ENCODE measurements at regions not wholly inside any gene's neighbourhood (a gene's known extent, or its start where the extent isn't known, plus 50 kb on each side); places are given as distances from the start of the nearest gene placed in this dataset.

- DNase-seq, result no peak
Measured at GRCh38 chr2:18467749-18468360, 92.6 kb downstream of the RDH14 start.

DNA sequence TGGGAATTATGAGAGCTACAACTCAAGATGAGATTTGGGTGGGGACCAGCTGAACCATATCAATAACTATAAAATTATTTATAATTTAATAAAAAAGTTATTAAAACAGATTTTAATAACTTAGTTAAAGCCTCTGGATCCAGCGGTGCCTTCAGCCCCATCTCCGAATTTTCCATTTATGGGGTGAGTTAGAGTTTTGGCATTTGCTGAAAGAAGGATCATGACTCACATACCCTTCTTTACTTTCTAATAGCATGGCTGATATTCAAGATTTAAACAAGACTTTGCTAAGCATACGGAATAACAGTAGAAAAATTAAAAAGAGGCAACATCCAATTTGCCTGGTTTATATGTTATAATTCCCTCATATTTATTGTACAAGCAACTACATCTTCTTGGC is 94.5 kb downstream of the RDH14 start:
- DNase-seq, result no peak

DNA sequence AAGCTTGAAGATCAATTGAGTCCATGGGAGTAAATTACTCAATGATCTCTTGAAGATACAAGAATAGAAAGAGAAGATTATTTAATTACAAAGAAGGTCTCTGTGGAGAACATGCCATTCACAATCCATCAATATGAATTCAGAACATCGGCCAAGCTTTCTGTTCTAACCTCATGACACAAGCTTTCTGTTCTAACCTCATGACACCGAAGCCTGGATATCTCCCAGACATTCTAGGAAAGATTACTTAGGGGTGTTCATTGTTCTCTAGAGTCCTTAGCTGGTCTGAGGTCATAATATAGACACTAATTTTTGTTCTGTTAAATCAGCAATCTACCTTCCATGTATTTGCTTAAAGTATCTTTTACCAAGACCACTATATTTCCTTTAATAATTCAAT is 95.5 kb downstream of the RDH14 start:
- no peak for DNase-seq

- DNase-seq, result no peak
Measured at GRCh38 chr2:18456026-18456425, 104.4 kb downstream of the RDH14 start.

DNA sequence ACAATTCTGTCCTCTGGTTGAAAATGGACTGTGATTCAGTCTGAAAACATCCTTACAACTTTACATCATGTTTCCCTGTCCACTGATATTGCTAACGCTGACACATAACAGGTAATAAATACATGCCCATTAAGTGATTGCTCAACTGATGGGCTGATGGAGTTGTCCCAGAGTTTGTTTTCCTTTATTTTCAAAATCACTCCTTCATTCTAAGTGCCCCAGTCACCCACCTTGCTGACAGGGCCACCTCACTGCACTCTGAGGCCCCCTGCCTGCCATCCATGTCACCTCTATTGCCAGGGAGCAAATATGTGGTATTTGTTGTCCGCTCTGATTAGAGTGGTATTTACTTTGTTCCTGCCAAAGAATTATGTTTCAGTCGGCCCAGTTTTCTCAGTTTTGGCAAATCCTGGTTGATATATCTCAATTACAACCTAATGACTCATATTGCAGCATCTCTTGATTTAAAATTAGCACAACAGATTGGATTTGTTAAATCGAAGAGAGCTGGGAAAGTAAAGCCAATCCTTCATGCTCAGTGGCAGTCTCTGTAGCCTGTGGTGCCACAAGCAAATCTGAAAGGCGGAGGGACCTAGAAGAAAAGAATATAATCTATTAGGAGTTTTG is 105.1 kb downstream of the RDH14 start:
- DNase-seq, result peak in 2 of 56 donors; percentile 3 to 16

DNA sequence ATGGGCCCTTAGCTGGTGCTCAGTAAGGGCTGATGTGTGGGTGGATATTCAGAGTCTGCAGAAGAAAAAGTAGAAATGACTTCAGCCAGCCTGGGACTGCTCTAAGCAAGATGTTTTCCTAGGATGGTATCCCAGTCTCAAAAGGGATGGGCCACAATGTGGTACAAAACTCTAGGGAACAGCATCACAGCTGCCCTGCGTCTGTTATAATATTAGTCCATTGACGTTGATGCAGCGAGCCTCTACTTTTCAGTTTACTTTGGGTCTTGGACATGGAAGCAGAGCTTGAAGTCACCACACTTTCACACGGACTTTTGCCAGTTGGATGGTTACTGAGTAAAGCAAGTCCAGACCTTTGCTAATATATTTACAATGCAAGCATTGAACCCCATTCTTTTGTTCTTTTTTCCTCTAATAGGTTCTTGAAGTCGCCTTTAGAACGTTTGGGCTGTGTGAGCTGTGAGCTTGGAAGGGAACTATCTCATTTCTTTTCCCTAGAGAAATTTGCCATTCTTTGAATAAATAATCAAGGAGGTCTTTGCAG is 105.7 kb downstream of the RDH14 start:
- no peak for DNase-seq

DNA sequence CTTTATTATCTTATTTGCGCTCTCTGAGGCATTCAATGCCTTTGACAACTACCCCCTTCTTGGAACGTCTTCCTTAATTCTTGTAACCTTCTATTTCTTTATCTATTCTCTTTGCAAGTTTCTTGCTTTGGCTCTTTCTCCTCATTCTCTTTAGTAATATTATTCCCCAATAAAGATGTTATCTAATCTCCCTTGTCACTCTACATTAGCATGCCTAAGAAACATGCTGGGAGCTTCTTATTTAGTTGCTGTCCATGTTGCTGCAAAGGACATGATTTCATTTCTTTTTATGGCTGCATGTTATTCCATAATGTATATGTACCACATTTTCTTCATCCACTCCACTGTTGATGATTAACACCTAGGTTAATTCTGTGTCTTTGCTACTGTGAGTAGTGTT is 113.7 kb downstream of the RDH14 start:
- no peak for DNase-seq

GRCh38 chr2:18445433-18446320 is 114.8 kb downstream of the RDH14 start:
- no peak for DNase-seq

- DNase-seq, result no peak
Measured at GRCh38 chr2:18444806-18445205, 115.6 kb downstream of the RDH14 start.

- no peak for DNase-seq
Measured at GRCh38 chr2:18441583-18441982, 118.9 kb downstream of the RDH14 start.

DNA sequence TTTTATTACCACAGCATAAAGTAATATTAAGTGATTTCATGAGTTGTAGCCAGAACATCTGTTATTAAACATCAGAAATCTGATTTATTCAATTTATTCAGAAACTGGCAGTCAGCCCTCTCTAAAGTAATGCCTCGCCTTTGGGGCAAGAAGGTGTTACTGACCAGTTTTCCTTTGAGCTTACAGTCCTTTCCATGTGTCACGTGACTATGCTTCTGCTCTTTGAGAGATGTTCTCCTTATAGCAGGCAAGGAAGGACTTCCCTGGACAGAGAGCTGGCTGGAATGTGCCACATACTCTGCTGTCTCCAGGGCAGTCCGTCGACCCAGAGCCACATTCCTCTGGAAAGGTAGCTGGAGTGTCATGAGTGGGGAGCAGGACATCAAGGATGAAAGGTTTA is 119.7 kb downstream of the RDH14 start:
- no peak for DNase-seq

DNA sequence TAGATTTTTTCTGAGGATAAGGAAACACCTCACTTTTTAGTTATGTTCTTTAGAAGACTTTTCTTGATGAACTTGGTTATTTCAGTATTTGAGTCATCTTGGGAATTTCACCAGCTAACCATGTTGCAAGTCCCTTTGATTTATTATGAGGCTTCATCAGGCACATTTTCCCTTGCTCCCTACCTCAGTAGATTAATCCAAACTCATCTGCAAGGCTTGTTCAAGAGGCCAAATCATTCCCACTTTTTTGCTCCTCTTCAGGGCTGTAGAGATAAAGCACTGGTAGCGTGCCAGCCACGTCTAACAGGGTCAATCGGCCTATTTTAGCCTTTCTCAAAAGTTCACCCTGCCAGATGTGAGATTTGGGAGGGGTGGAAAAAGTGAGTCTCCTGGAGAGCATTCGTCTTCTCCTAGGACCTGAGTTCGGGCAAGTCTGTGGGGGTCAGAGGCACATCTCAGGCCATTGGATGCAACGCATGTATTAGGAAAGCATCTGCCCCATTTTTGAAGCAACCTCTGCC is 120.3 kb downstream of the RDH14 start:
- no peak for DNase-seq

GRCh38 chr2:18439716-18440115 is 120.7 kb downstream of the RDH14 start:
- no peak for DNase-seq

DNA sequence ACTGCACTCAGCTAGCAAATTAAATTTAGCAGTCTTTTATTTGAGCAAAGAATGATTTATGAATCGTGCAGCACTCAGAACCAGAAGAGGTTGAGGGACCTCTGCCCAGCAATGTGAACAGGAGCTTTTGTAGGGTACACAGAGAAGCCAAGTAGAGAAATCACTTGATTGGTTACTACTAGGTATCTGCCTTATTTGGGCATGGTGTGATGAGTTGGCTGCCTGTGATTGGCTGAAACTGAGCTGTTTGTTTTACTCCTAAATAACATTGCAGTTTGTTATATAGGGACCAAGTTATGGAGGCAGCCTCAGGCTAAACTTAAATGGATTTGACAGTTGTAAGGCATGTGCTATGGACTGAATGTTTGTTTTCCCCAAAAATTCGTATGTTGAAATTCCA is 122.5 kb downstream of the RDH14 start:
- DNase-seq, result no peak

- no peak for DNase-seq
Measured at GRCh38 chr2:18436503-18437005, 123.9 kb downstream of the RDH14 start.

GRCh38 chr2:18435426-18436037 is 124.9 kb downstream of the RDH14 start:
- DNase-seq, result peak in 4 of 56 donors; percentile 3 to 36 (median 11)

DNA sequence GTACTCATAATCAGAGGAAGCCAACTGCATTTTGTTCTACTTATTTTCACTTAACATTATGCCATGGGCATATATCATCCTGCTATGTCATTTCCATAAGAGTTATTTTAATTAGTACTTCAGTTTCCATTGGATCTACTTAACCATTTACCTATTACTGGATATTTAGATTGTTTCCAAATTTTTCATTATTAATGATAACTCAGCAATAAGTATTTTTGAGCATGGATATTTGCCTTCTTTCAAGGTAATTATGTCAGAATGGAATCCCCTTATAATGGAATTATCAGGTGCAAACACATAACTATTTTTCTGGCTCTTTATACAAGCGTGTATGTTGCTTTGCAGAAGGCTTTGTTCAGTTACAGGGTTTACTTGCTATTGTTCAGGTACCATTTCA is 126.6 kb downstream of the RDH14 start:
- no peak for DNase-seq

DNA sequence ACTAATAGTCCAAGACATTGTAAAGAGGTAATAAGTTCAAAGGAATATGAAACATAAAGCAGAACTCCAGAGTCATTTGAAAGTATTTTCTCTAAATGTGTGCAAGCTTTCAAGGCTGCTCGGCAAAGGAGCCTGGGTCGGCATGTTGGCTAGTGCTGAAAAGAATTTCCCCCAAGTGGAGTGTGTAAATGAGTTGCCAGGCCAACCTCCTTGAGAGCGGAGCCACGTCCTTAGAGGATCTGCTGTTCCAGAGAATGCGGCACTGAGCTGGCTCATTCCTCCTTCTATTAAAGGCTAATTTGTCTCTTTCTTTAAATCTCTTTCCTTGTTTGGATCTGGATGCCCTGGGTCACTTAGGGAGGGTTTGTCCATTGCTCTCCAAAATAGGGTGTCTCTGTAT is 127.5 kb downstream of the RDH14 start:
- DNase-seq, result peak in 17 of 56 donors; percentile 2 to 64 (median 13)

DNA sequence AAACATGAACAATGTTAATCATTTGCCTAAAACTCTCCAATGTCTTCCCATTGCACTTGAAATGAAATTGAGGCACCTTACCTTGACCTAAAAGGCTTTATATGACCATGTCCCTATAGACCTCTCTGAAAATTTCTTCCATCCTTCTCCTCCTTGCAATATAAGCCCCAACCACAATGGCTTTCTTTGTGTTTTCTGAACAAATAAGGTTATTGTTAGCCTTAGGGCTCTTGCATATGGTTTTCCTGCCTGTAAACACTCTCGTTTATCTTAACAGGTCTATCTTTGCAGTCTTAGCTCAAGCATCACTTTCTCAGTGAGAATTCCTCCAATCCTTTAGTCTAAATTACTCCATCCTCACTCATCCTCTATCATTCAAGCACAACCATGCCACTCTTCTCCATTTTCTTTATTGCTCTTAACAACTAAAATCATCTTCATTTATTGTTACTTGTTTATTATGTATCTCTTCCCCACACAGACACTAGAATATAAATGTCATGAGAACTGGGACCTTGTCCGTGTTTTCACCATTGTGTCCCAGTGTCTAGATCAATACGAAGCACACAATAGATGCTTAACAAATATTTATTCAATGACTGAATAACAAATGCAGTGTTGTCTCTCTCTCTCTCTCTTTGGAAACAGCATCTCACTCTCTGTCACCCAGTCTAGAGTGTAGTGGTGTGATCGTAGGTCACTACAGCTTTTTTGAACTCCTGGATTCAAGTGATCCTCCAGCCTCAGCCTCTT is 129.3 kb downstream of the RDH14 start:
- no peak for DNase-seq

GRCh38 chr2:18428516-18428915 is 131.9 kb downstream of the RDH14 start:
- no peak for DNase-seq

GRCh38 chr2:18427762-18428161 is 132.7 kb downstream of the RDH14 start:
- DNase-seq, result no peak
